ENCODE measurements at regions not wholly inside any gene's neighbourhood (a gene's known extent, or its start where the extent isn't known, plus 50 kb on each side); places are given as distances from the start of the nearest gene placed in this dataset.

- Mint-ChIP-seq H3K9me3 (no peaks in the 10 kb centered on the region), H3K27me3 (no peaks in the 10 kb centered on the region), H3K27ac (no peak overlapping the region), H3K36me3 (no peaks in the 10 kb centered on the region), H3K4me1 (ENCODE audit: unreplicated experiment) (no peaks in the 10 kb centered on the region), H3K4me3 (no peak overlapping the region)
- no peak for DNase-seq (ENCODE audit: extremely low spot score, unreplicated experiment)
- no peak for TF ChIP-seq CTCF (conservative IDR thresholded peaks at IDR 0.05)
Measured at GRCh38 chr7:34396437-34397064, 261.5 kb upstream of the NPSR1 start.

- H3K27me3 Mint-ChIP-seq, result peaks cover 5% of the 10 kb centered on the region
- H3K9me3 Mint-ChIP-seq, result no peaks in the 10 kb centered on the region
- no peak for TF ChIP-seq CTCF (conservative IDR thresholded peaks at IDR 0.05)
- no peak overlapping the region for H3K27ac Mint-ChIP-seq
- H3K4me1 Mint-ChIP-seq (ENCODE audit: unreplicated experiment), result no peaks in the 10 kb centered on the region
- H3K4me3 Mint-ChIP-seq, result no peak overlapping the region
- DNase-seq (ENCODE audit: extremely low spot score, unreplicated experiment), result no peak
- H3K36me3 Mint-ChIP-seq, result no peaks in the 10 kb centered on the region
Measured at GRCh38 chr7:34401776-34402175, 256.2 kb upstream of the NPSR1 start.

- Mint-ChIP-seq H3K27me3 (peaks cover 5% of the 10 kb centered on the region), H3K9me3 (no peaks in the 10 kb centered on the region), H3K4me3 (no peak overlapping the region), H3K36me3 (no peaks in the 10 kb centered on the region), H3K27ac (no peak overlapping the region), H3K4me1 (ENCODE audit: unreplicated experiment) (no peaks in the 10 kb centered on the region)
- no peak for DNase-seq (ENCODE audit: extremely low spot score, unreplicated experiment)
- no peak for TF ChIP-seq CTCF (conservative IDR thresholded peaks at IDR 0.05)
Measured at GRCh38 chr7:34406848-34407530, 251.0 kb upstream of the NPSR1 start.

- Mint-ChIP-seq H3K4me1 (ENCODE audit: unreplicated experiment) (no peaks in the 10 kb centered on the region), H3K27me3 (peaks cover 5% of the 10 kb centered on the region), H3K9me3 (no peaks in the 10 kb centered on the region), H3K4me3 (no peak overlapping the region), H3K36me3 (no peaks in the 10 kb centered on the region), H3K27ac (no peak overlapping the region)
- no peak for TF ChIP-seq CTCF (conservative IDR thresholded peaks at IDR 0.05)
- no peak for DNase-seq (ENCODE audit: extremely low spot score, unreplicated experiment)
Measured at GRCh38 chr7:34407586-34407985, 250.4 kb upstream of the NPSR1 start.

GRCh38 chr7:34417781-34418180 is 240.2 kb upstream of the NPSR1 start:
- Mint-ChIP-seq H3K4me1 (ENCODE audit: unreplicated experiment) (no peaks in the 10 kb centered on the region), H3K9me3 (no peaks in the 10 kb centered on the region), H3K4me3 (no peak overlapping the region), H3K36me3 (no peaks in the 10 kb centered on the region), H3K27me3 (no peaks in the 10 kb centered on the region), H3K27ac (no peak overlapping the region)
- no peak for DNase-seq (ENCODE audit: extremely low spot score, unreplicated experiment)
- TF ChIP-seq CTCF (conservative IDR thresholded peaks at IDR 0.05), result no peak
